ENCODE measurements at regions not wholly inside any gene's neighbourhood (a gene's known extent, or its start where the extent isn't known, plus 50 kb on each side); places are given as distances from the start of the nearest gene placed in this dataset.

GRCh38 chr9:95784318-95784717 is 91.2 kb upstream of the ERCC6L2 start:
- Histone ChIP-seq H3K4me1 (ENCODE audit: insufficient read depth, low read length) (peaks cover 3% of the 10 kb centered on the region; the same call in 1 of the 2 replicates), H2AFZ (ENCODE audit: low read length) (no peak overlapping the region), H3K27ac (ENCODE audit: insufficient read length, low read depth, low read length) (no peak overlapping the region), H3K27me3 (ENCODE audit: insufficient read depth, low read length) (no peaks in the 10 kb centered on the region), H2BK20ac (ENCODE audit: low read depth, low read length, poor library complexity, severe bottlenecking) (no peak overlapping the region), H3K4ac (ENCODE audit: low read depth, low read length) (no peak overlapping the region), H2BK12ac (ENCODE audit: insufficient read length, low read depth, low read length) (no peak overlapping the region), H3K23me2 (ENCODE audit: insufficient read length, low read depth, low read length, poor library complexity, severe bottlenecking) (no peaks in the 10 kb centered on the region), H3K23ac (ENCODE audit: insufficient read length, low read depth, low read length) (no peak overlapping the region), H2AK5ac (ENCODE audit: insufficient read length, low read length) (no peak overlapping the region), H3K18ac (ENCODE audit: insufficient read length, low read depth, low read length) (no peak overlapping the region), H3T11ph (ENCODE audit: low read length) (no peak overlapping the region), H2BK5ac (ENCODE audit: insufficient read length, low read length) (no peak overlapping the region), H2BK15ac (ENCODE audit: low read depth, low read length) (no peak overlapping the region), H3K4me2 (ENCODE audit: insufficient read depth, insufficient read length, low read length) (no peak overlapping the region), H3K14ac (ENCODE audit: insufficient read depth, low read length) (no peak overlapping the region), H3K79me1 (ENCODE audit: insufficient read depth, low read depth, low read length, poor library complexity, severe bottlenecking) (no peaks in the 10 kb centered on the region), H3K56ac (ENCODE audit: insufficient read length, low read depth, low read length) (no peak overlapping the region), H2BK120ac (ENCODE audit: low read depth, low read length, poor library complexity, severe bottlenecking) (no peak overlapping the region), H4K8ac (replicated peaks; ENCODE audit: insufficient read length, low read depth, low read length) (no peak overlapping the region), H3K79me2 (ENCODE audit: insufficient read depth, low read length) (no peaks in the 10 kb centered on the region), H3K9me3 (ENCODE audit: control insufficient read depth, low read depth, low read length) (no peaks in the 10 kb centered on the region), H4K91ac (ENCODE audit: insufficient read length, low read depth, low read length) (no peak overlapping the region), H4K5ac (ENCODE audit: insufficient read length, low read depth, low read length) (no peak overlapping the region), H4K20me1 (ENCODE audit: control insufficient read depth, insufficient read depth, insufficient read length) (no peaks in the 10 kb centered on the region), H3K9ac (ENCODE audit: extremely low read depth, insufficient read length, low read length) (no peak overlapping the region)
- no peak for DNase-seq
- H3K27me3 Mint-ChIP-seq (ENCODE audit: low read depth) = peaks cover 3% of the 10 kb centered on the region
- no peaks in the 10 kb centered on the region for H3K9me3 Mint-ChIP-seq
- no peak for TF ChIP-seq CTCF (conservative IDR thresholded peaks at IDR 0.05)
- no CpG with 5 or more reads among the region's 31 CpGs for WGBS (ENCODE audit: extremely low coverage, insufficient read length, low lambda C conversion rate)
- no peak overlapping the region for H3K27ac Mint-ChIP-seq
- H3K4me3 Mint-ChIP-seq = no peak overlapping the region
- H3K4me1 Mint-ChIP-seq = peaks cover 22% of the 10 kb centered on the region in 2 experiments
- no peaks in the 10 kb centered on the region for H3K36me3 Mint-ChIP-seq (ENCODE audit: insufficient read depth in 1 of 3, low read depth in 3 of 3)

Data from H9 (cell line).